Fibroblast of peridontal ligament (primary cell): ENCODE measurements at regions not wholly inside any gene's neighbourhood (a gene's known extent, or its start where the extent isn't known, plus 50 kb on each side); places are given as distances from the start of the nearest gene placed in this dataset.
"Not testable (repeated sequence)": the region's sequence is repeated elsewhere in the genome, so short reads cannot be mapped to it uniquely, and the experiment has no call there.

ENCODE experiments used
- DNase-seq: peaks from one replicate; pipeline ENCODE4 v3.0.0-alpha.2; 2010; ENCODE audit errors: extremely low read depth

DNA sequence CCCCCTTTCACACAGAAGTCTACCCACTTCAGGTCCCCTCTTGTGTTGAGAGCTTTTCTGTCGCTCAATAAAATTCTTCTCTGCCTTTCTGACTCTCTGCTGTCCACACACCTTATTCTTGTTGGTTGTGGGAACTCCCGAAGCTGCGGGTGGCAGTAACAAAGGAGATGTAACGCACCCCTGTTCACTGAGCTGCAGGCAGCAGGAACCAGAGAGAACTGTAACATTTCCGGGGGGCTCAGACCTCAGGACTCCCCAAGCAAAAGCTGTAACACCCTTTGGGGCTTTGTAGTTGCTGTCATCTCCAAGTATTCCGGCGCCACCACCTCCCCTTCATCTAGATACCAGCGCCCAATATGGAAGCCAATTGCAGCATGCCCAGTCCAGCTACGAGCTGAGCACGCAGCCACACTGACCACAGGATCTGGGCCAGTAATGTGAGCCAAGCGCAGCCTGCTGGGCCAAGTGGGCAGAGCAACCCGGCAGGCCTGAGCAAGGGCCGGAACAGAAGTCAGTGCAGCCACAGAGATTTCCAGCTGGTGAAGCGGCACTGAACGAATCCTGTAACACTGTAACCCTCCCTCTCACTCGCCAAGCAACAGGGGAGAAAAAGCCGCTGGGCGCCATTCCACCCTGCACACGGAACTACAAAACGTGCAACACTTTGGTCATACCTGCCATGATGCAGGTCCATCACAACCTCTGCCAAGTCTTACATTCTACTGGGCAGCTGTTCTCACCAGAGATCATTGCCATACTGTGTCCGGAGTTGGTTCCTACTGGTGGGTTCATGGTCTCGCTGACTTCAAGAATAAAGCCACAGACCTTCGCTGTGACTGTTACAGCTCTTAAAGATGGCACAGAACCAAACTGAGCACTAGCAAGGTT is 194.3 kb downstream of the SPATA31A6 start:
- DNase-seq, result not testable (repeated sequence)

DNA sequence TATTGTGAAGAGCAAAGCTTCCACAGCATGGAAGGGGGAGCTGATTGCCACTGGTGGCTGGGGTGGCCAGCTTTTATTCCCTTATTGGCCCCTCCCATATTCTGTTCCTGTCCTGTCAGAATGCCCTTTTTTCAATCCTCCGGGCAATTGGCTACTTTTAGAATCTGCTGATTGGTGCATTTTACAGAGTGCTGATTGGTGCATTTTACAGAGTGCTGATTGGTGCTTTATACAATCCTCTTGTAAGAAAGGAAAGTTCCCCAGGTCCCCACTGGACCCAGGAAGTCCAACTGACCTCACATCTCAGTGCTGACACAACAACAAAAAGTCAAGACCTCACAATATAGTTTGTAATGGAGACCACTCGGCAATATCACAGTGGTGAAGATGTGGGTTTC is 195.0 kb downstream of the SPATA31A6 start:
- no peak for DNase-seq

DNA sequence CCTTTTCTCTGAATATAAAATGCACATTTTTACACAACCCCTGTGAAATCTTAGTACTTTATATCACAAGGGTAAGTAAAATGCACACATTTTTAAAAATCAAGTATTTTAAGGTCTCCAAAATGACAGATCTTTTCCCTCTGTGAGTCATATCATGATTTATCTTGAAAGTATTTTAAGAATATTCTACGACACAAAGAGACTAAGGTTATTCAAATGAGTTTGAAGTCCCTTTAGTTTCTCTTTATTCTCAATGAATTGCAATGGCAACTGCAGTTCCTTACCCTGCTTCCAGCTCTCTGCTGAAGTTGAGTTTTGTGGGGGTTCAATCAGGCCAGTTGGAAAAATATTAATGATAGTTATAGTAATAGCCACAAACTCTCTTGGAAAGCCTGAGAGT is 196.1 kb downstream of the SPATA31A6 start:
- not testable (repeated sequence) for DNase-seq

DNA sequence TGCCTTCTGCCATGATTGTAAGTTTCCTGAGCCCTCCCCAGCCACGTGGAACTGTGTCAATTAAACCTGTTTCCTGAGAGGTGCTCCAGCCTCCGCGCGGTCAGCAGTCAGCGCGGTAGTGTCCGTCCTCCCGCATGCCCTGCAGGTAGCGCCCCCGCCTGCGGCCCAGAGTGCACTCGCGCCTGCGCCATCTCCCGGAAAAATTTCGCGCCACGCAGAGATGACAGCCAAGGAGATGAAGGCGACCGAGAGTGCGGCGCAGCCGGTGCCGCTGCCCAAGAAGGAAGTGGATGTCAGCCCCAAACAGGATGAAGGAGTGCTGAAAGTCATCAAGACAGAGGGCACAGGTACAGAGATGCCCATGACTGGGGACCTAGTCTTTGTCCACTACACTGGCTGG is 201.1 kb downstream of the SPATA31A6 start:
- DNase-seq, result not testable (repeated sequence)

DNA sequence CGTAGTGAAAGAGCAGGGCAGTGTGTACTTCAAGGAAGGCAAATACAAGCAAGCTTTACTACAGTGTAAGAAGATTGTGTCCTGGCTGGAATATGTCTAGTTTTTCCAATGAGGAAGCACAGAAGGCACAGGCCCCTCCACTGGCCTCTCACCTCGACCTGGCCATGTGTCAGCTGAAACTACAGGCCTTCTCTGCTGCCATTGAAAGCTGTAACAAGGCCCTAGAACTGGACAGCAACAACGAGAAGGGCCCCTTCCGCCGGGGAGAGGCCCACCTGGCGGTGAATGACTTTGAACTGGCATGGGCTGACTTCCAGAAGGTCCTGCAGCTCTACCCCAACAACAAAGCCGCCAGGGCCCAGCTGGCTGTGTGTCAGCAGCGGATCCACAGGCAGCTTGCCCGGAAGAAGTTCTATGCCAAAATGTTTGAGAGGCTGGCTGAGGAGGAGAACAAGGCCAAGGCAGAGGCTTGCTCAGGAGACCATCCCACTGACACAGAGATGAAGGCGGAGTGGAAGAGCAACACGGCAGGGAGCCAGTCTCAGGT is 202.2 kb downstream of the SPATA31A6 start:
- DNase-seq, result not testable (repeated sequence)

DNA sequence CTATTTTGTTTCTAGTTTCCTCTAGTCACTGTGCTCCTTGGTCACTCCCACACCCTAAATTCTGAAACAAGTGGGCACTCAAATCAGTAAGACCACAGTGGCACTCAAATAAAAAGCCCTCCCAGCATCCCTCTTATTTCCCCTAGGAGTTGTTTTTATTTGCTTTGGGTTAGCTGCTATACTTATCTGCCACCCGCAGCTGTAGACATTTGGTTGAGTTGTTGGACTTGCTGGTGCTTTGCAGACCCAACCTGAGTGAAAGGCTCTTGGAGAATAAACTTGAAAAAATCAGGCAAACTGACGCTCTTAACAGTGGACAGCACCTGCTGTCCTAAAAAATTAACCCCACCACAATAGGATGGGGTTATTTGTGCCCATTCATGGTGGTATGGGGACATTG is 203.0 kb downstream of the SPATA31A6 start:
- no peak for DNase-seq

DNA sequence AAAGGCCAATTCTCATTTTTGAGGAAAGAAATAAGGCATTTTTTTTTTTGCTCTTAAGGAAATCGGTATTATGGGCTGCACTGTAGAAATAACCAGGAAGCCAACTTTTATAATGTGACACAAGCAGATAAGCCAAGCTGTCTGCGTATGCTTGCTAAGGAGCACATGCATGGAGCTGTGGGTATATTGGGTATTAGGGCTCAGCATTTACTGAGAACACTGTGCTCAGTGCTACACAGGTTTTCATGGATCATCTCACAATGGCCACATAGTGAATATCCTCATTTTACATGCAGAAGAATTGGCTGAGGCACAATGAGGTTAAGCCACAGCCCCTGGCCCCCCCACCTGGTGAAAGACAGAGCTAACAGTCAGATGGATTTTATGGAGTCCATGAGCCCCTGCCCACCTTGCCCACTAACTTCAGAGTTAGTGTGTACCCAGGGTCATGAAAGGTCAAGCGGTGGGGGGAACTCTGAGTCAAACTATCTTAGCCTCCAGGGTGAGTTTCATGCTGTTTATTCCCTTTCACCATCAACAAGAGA is 204.8 kb downstream of the SPATA31A6 start:
- no peak for DNase-seq

DNA sequence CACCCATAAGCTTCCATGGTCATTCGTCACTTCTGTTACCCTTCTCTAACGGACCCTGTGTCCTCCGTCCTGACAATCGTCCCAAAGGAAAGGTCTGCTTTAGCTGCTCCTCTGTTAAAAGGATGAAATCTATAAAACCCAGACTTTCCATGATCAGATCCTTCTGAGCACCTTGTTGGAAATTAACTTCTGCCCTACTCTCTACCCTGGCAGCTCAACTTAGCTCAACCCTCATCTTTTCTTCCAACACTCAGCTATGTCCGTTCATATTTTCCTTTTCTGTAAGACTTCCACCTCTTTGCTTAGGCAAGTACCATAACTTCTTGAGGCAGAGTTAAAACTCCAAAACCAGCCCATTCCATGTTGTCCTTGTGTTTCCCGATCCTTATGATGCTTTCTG is 205.4 kb downstream of the SPATA31A6 start:
- no peak for DNase-seq

DNA sequence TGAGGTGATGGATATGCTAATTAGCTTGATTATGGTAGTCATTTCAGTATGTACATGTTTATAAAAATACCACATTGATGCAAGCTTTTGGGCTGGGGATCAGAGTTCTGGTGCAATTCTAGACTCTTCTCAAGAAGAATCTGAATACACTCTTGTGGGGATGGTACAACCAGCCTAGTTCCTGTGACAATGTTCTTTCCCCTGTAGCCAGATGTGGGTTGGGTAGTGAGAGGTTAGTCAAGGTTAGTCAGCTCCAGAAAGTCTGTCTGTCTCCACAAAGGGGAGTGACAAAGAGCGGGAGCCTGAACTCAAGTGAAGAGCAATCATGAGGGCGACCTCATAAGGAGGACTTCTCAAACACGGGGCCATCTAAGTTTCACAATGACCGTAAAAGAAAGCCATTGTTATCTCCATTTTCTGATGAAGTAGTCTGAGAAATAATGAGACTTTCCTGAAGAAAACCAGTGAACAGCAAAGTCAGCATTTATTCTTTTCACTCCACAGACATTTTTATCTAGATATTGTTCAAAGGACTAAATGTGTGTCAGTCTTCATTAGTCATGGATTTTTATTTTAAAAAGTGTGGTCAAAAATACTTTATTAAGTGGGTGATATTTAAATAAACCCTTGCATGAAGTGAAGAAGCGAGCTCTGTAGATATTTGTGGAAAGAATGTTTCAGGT is 209.5 kb downstream of the SPATA31A6 start:
- DNase-seq, result not testable (repeated sequence)

DNA sequence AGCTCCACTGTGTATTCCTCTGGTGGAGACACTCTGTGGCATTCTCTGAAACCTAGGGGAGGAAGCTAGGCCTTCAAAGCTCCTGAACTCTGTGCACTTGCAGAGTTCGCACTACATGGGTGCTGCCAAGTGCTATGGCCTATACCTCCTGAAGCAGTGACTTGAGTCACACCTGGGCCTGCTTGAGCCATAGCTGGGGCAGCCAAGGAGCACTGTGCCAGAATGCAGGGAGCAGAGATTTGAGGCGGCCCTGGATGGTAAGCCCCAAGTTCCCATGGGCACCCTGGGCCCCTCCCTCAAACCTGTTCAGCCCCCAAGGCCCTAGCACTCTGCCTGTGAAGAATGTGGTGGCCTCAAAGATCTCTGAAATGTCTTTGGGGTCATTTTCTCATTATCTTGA is 212.9 kb downstream of the SPATA31A6 start:
- DNase-seq, result no peak

DNA sequence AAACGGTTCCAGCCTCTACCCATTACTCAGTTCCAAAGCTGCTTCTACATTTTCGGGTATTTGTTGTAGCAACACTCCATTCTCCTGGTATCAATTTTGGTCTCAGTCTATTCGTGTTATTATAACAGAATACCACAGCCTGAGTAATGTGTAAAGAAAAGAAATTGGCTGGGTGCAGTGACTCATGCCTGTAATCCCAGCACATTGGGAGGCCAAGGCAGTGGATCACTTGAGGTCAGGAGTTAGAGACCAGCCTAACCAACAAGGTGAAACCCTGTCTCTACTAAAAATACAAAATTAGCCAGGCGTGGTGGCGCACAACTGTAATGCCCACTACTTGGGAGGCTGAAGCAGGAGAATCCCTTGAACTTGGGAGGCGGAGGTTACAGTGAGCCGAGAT is 213.9 kb downstream of the SPATA31A6 start:
- DNase-seq, result peak; percentile 87

DNA sequence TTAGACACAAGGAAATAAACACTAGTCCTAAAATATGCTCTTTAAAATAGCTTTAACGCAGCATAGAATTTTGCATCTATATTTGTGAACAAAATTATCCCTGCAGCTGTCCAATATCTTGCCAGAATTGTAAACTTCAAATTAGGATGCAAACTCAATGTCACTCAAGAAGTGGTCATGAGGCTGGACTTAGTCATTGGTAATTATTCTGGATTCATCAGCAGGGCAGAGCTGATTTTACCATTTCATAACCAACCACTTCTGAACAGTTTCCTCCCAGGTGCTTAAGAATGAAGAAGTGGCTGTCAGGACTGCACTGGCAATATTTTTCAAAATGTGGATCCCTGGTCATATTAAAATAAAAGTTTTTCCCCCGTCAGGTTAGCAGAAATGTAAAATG is 219.5 kb downstream of the SPATA31A6 start:
- DNase-seq, result not testable (repeated sequence)

DNA sequence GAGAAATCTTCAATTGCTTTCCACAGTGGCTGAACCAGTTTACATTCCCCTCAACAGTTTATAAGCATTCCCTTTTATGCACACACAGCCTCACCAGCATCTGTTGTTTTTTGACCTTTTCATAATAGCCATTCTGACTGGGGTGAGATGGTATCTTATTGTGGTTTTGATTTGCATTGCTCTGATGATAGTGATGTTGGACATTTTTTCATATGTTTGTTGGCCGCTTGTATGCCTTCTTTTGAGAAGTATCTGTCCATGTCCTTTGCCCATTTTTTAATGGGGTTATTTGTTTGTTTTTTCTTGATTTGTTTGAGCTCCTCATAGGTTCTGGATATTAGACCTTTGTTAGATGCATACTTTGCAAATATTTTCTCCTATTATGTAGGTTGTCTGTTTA is 226.1 kb downstream of the SPATA31A6 start:
- DNase-seq, result not testable (repeated sequence)

DNA sequence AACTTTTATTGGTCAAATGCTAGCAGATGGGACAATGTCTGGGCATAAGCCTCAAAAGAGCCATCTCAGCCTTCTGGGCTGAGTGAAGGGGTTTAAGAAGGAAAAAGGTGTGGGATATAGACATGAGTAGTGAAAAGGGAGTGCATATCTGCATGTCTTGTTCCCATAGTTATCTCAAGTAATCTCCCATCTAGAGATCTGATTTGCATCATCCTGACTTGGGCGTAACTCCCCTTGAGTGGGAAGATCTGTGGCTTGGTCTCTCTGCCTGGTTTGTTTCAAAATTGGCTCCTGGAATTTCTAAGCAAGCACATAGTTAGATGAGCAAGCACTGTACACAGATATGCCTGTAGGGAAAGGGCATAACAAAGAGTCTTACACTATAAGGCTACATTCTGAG is 228.9 kb downstream of the SPATA31A6 start:
- DNase-seq, result not testable (repeated sequence)

DNA sequence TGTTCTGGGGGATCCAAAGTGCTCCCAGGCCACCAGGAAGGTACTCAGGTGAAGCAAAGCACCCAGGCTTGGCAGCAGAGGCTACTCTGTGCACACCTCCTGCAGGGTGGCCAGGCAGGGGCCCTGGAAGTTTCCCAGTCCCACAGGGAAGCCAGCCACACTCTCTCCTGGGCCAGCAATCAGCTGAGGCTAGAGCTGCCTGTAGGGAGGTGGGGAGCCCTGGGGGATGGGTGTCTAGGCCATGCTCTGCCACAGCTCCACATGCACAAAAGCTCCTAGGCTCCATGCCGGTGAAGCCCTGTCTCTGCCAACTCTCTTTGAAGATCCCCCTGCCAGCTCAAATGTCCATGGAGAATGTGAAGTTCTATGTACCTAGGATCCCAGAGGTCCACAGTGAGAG is 231.4 kb downstream of the SPATA31A6 start:
- DNase-seq, result not testable (repeated sequence)

DNA sequence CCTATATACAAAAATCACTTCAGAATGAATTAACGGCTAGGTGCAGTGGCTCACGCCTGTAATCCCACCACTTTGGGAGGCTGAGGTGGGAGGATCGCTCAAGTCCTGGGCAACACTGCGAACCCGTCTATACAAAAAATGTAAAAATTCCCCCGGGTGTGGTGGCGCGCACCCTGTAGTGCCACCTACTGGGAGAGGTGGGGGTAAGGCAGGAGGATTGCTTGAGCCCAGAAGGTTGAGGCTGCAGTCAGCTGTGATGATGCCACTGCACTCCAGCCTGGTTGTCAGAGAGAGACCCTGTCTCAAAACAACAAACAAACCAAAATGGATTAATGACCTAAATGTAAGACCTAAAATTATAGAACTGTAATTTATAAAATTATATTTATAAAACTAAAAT is 236.2 kb downstream of the SPATA31A6 start:
- DNase-seq, result not testable (repeated sequence)

DNA sequence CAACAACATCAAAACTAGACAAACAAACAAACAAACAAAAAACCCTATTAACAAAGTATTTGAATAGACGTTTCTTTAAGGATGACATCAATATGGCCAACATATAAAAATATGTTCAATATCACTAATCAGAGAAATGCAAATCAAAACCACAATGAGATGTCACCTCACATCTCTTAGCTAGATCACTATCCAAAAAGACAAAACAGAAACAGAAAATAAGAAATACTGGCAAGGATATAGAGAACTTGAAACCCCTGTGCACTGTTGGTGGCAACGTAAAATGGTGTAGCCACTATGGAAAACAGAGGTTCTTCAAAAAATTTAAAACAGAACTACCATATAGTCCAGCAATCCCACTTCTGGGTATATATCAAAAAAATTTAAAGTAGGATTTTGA is 236.9 kb downstream of the SPATA31A6 start:
- DNase-seq, result not testable (repeated sequence)

DNA sequence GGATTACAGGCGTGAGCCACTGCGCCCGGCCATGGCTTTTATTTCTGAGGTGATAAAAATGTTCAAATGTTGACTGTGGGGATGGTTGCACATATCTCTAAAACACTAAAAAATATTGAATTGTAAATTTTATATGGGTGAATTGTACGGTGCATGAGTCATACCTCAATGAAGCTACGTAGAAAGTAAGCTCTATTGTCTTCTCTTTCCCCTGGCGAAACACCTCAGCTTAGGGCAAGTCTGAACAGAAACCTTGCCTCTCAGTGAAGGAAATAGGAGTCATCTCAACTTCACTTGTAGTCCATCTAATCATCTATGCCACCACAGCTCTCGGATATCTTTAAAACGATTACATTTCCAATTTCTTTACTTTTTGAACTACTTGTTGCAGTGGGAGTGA is 238.2 kb downstream of the SPATA31A6 start:
- DNase-seq, result not testable (repeated sequence)

DNA sequence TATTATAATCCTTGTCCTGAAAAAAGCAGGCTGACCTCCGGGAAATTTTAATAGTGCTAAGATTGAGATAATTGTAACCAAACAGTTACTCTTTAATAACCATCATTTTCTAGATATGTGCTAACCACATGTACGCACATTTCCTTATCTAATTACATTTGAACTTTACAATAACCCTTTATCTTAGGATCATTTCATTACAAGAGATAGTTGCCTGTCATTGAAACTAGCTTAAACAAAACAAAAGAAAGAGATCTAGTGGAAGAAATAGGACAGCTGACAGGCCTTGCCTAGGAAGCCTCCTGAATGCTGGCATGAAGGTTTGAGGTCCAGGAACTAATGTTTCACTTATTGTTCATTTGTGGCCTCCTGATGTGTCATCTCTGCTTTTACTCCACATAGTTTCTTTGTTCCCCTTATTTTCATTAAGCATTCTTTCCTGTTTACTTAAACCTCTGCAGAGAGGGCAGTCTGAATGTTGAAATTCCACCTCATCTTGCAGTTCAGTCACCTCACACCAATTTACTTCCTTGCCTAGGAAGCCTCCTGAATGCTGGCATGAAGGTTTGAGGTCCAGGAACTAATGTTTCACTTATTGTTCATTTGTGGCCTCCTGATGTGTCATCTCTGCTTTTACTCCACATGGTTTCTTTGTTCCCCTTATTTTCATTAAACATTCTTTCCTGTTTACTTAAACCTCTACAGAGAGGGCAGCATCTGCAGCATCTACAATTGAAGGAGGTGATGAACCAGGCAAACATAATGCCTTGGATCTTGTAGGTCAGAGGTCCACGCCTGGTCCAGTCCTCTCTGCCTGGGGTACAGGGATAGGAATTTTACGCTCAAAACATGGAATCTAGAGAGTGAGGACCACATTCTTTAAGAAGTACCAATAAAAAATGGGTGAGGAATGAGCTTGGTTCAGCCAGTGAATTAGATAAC is 247.5 kb downstream of the SPATA31A6 start:
- DNase-seq, result not testable (repeated sequence)

DNA sequence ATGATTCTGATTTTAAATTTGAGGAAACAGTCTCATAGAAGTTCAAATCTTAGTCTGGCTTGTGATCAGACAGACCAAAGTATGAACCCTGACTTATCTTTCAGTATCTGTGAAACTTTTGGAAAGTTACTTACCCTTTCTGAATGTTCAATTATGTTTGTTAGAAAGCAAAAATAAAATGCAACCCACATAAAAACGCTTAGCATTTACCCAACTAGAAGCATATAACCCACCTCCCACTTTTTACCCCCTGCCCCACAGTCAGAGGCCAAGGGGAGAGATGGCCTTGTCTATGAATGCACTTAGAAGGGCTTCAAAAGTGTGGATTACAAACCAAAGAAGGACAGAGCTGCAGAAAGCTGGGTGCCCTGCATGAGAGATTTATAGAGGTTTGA is 248.2 kb downstream of the SPATA31A6 start:
- not testable (repeated sequence) for DNase-seq
